ENCODE measurements at regions not wholly inside any gene's neighbourhood (a gene's known extent, or its start where the extent isn't known, plus 50 kb on each side); places are given as distances from the start of the nearest gene placed in this dataset.

GRCh38 chr3:67986706-67987105 is 332.3 kb upstream of the SUCLG2 start:
- TF ChIP-seq GATA3 (IDR thresholded peaks at IDR 0.05; ENCODE audit: low read depth, low read length): no peak
- TF ChIP-seq GATA2 (IDR thresholded peaks at IDR 0.05; ENCODE audit: low read depth, low read length): no peak

DNA sequence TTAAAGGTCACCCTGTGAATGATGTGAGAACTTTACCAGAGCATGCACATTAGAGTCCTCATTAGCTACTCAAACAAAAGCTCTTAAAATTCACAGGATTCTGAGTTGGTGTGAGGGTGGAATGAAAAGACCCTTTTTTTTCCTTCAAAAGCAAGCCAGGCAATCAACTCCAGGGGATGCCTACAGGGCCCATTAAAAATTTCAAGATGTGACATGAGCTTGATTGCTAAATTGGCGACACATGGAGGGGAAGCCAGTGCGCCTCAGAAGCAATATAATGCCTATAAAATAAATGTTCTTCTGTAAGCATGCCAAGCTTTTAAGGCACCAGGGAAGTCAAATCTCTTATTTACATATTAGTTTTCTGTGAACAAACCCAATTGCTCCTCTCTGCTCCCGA is 328.8 kb upstream of the SUCLG2 start:
- TF ChIP-seq GATA3 (IDR thresholded peaks at IDR 0.05; ENCODE audit: low read depth, low read length) (no peak), GATA2 (IDR thresholded peaks at IDR 0.05; ENCODE audit: low read depth, low read length) (no peak)

DNA sequence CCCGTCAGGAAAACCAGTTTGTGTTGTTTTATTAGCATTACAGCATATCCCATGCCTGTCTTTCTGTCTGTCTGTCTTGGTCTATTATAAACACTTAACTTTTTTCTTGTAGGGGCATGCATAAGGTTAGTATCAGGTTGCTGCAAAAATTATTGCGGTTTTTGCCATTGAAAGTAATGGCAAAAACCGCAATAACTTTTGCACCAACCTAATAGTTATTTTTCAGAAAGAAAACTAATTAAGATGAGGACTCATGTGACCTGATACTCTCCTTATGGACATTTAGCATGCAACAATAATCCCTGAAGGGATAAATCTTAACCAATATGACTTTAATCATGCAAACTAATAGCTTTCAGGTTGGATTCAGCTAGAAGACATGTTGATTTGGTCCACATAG is 326.7 kb upstream of the SUCLG2 start:
- TF ChIP-seq GATA3 (IDR thresholded peaks at IDR 0.05; ENCODE audit: low read depth, low read length) (no peak), GATA2 (IDR thresholded peaks at IDR 0.05; ENCODE audit: low read depth, low read length) (no peak)

DNA sequence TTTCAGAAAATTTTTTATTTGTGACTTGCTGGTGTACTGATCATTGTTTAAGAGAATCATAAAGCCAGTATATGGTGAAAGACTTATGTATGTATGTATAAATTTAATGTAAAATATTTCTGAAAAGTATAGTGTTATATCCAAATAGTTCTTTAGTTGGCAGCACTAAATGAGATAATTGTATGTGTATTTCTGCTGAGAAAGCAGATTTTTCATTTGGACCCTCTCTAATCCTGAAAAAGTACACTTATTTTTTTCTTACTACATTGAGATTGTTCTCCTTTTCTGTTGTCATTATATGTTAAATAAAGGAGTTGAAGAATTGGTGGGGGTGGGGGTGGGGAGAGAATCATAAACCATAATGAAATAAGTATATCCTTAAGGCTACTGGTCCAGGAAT is 324.9 kb upstream of the SUCLG2 start:
- TF ChIP-seq GATA3 (IDR thresholded peaks at IDR 0.05; ENCODE audit: low read depth, low read length) (no peak), GATA2 (IDR thresholded peaks at IDR 0.05; ENCODE audit: low read depth, low read length) (no peak)

DNA sequence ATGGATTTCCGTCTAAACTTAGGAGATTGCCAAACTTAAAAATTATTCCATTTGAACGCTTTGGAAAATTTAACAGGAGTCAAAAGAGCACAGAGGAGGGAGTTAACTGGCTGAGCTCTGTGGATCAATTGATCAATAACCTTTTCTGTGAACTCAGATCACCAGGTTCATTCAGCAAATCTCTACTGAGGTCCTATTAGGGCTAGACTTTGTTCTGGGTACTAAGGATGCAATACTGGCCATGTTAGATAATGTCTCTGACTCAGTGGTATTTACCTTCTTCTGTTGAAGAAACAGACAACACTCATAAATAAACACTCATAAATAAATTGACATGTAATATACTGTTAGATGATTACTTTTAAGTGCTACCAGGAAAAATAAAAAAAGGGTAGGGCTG is 323.4 kb upstream of the SUCLG2 start:
- TF ChIP-seq GATA3 (IDR thresholded peaks at IDR 0.05; ENCODE audit: low read depth, low read length): no peak
- TF ChIP-seq GATA2 (IDR thresholded peaks at IDR 0.05; ENCODE audit: low read depth, low read length): no peak

DNA sequence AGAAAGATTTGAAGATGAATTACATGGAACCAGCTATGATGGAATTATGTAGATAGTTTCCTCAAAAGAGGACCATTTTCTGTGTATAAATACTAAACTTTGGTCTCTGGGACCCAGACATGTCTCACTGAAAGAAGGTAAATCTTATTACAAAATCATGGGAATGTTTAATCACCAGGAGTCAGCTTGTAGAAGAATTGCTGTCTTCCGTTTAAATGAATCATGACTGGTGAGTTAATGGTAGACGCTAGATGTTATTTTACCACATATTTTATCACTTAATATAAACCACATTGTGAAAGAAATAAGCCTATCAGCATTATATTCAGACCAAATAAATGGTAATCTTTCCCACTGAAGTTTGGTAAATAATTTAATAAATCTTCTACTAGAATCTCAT is 322.3 kb upstream of the SUCLG2 start:
- TF ChIP-seq GATA2 (IDR thresholded peaks at IDR 0.05; ENCODE audit: low read depth, low read length) (no peak), GATA3 (IDR thresholded peaks at IDR 0.05; ENCODE audit: low read depth, low read length) (no peak)

- TF ChIP-seq GATA3 (IDR thresholded peaks at IDR 0.05; ENCODE audit: low read depth, low read length) (no peak), GATA2 (IDR thresholded peaks at IDR 0.05; ENCODE audit: low read depth, low read length) (no peak)
These were observed 310.2 kb upstream of the SUCLG2 start for GRCh38 chr3:67964596-67964995.

GRCh38 chr3:67957268-67957667 is 302.9 kb upstream of the SUCLG2 start:
- TF ChIP-seq GATA2 (IDR thresholded peaks at IDR 0.05; ENCODE audit: low read depth, low read length) (no peak), GATA3 (IDR thresholded peaks at IDR 0.05; ENCODE audit: low read depth, low read length) (no peak)

DNA sequence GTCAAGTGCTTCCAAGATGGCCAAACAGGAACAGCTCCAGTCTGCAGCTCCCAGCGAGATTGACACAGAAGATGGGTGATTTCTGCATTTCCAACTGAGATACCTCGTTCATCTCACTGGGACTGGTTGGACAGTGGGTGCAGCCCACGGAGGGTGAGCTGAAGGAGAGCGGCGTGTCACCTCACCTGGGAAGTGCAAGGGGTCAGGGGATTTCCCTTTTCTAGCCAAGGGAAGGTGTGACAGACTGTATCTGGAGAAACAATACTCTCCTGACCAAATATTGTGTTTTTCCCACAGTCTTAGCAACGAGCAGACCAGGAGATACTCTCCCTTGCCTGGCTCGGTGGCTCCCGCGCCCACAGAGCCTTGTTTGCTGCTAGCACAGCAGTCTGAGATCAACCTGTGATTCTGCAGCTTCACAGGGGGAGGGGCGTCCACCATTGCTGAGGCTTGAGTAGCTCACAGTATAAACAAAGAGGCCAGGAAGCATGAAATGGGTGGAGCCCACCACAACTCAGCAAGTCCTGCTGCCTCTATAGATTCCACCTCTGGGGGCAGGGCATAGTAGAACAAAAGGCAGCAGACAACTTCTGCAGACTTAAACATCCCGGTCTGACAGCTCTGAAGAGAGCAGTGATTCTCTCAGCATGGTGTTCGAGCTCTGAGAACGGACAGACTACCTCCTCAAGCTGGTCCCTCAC is 293.5 kb upstream of the SUCLG2 start:
- TF ChIP-seq GATA3 (IDR thresholded peaks at IDR 0.05; ENCODE audit: low read depth, low read length) (no peak), GATA2 (IDR thresholded peaks at IDR 0.05; ENCODE audit: low read depth, low read length) (no peak)

GRCh38 chr3:67946436-67946835 is 292.0 kb upstream of the SUCLG2 start:
- no peak for TF ChIP-seq GATA3 (IDR thresholded peaks at IDR 0.05; ENCODE audit: low read depth, low read length)
- TF ChIP-seq GATA2 (IDR thresholded peaks at IDR 0.05; ENCODE audit: low read depth, low read length): no peak

DNA sequence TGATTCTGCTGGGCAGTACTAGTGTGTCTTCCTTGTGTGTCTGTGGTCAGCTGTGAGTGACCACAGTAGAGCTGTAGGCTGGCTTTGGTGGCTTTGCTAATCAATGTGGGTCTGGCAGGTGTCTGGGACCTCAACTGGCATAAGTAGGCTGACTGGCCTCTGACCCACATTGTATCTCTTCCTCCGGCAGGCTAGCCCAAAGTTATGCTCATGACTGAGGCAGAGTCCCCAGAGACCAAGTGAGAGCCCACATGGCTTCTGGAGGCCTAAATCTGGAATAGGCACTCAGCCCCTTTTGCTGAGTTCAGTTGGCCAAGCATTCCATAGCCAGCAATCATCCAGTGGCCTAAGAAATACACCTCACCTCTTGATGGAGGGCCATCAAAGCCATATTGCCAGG is 289.1 kb upstream of the SUCLG2 start:
- TF ChIP-seq GATA2 (IDR thresholded peaks at IDR 0.05; ENCODE audit: low read depth, low read length) (no peak), GATA3 (IDR thresholded peaks at IDR 0.05; ENCODE audit: low read depth, low read length) (no peak)

DNA sequence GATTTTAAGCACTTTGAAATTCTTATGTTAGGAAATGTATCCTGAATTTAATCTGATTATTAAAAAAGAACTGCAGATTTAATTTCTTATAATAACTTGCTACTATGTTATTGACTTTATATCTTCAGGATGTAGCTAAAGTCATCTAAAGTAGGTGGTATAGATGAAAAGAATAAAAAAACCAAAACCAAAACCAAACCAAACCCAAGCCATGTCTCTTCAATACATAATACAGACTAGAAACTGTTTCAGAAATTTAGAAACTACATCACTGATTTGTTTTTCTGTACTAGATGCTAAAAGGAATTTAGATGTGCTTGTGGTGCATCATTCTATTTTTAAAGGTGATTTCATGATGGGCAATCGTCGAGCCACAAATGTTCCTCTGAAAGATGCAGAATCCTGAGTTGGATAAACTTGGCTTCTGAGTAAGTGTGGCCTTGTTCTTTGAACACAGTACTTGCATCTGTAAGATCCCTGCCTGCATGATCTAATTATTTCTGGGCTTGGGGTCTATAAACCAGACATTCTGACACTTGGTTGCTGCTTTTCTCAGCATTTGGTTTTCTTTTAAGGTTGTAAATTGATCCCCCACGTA is 287.1 kb upstream of the SUCLG2 start:
- TF ChIP-seq GATA3 (IDR thresholded peaks at IDR 0.05; ENCODE audit: low read depth, low read length): no peak
- no peak for TF ChIP-seq GATA2 (IDR thresholded peaks at IDR 0.05; ENCODE audit: low read depth, low read length)

DNA sequence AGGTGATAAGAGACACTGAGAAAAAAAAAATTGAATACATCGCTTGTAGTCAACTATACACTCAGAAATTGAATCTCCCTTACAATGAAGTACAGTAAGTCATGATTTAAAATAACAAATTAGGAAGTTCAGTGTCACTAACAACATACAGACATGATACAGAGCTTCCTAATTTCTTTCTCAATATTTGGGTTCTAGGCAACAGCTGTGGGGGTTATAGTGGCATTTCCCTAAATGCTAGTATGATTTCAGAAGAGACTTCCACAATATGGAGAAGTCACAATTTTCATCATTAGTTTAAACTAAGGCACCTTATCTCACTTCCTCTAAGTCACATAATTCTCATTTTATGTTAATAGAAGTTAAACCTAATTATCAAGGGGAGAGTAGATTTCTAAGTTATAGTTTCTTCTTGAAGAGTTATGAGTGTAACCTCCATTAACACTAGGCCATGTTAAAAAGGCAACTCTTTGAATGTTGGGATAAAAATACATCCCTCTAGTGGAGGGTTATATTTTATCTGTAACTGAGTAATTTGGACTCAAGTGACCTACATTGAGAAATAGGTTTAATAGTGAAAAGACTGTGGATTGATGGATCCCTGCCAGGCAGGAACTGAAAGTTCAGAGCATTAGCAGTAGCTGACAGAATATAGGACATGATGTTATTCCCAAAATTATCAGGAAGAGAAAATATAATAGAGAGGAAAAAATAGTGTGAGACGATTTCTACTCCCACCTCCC is 286.0 kb upstream of the SUCLG2 start:
- TF ChIP-seq GATA3 (IDR thresholded peaks at IDR 0.05; ENCODE audit: low read depth, low read length) (no peak), GATA2 (IDR thresholded peaks at IDR 0.05; ENCODE audit: low read depth, low read length) (no peak)

DNA sequence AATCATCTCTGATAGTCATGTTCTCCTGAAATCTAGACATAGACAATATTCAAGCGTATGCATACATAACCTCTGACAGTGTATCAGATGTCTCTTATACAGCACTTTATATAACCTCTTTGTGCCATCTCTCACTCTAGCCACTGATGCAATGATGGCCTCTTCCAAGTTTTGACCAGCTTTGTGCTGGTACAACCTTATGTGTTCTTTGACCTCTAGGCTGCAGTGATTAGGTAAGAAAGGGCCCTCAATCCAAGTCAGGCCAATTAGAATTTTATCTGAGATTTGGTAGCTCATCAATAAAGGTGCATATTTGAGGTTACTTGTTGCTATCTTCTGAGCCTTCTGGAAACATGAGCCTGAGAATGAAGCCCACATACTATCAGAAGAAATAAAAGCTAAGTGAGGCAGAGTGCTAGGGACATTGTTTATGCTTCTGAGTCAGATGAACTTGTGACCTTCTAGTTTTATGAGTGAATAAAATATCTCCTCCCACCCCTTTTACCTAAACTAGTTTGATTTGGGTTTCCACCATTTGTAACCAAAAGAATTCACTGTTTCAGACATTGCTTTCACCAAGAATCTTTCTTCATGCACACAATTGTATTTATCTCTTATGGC is 283.2 kb upstream of the SUCLG2 start:
- TF ChIP-seq GATA2 (IDR thresholded peaks at IDR 0.05; ENCODE audit: low read depth, low read length) (no peak), GATA3 (IDR thresholded peaks at IDR 0.05; ENCODE audit: low read depth, low read length) (no peak)
